OCI-LY1 (cell line): ENCODE measurements at regions not wholly inside any gene's neighbourhood (a gene's known extent, or its start where the extent isn't known, plus 50 kb on each side); places are given as distances from the start of the nearest gene placed in this dataset.
"Not testable (repeated sequence)": the region's sequence is repeated elsewhere in the genome, so short reads cannot be mapped to it uniquely, and the experiment has no call there.

Source experiments
- EZH2 ChIP-seq: fragments of 200-600 bp; sonication (generic), shearing (Covaris generic); IDR thresholded peaks from 2 replicates; pipeline ENCODE4 v1.8.0; 2017; ENCODE audit warnings: borderline replicate concordance, mixed run types, mild to moderate bottlenecking, antibody characterized with exemption, low read length, moderate library complexity, mixed read lengths
- TF ChIP-seq, protein P1 (sequence below): fragments of 200-600 bp; sonication (generic), shearing (Covaris generic); IDR thresholded peaks from 2 replicates; pipeline ENCODE4 v1.5.1; 2017; ENCODE audit warnings: mild to moderate bottlenecking, antibody characterized with exemption, low read length, moderate library complexity, mixed read lengths

DNA sequence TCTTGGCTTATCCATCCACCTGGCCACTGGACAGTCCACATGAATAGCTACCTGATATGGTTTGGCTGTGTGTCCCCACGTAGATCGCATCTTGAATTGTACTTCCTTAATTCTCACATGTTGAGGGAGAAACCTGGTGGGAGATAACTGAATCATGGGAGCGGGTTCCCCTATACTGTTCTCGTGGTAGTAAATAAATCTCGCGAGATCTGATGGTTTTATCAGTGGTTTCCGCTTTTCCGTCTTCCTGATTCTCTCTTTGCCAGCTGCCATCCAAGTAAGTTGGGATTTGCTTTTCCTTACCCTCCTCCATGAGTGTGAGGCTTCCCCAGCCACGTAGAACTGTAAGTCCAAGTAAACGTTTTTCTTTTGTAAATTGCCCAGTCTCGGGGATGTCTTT is 720.8 kb downstream of the PRIM2 start:
- TF ChIP-seq, protein P1, sequence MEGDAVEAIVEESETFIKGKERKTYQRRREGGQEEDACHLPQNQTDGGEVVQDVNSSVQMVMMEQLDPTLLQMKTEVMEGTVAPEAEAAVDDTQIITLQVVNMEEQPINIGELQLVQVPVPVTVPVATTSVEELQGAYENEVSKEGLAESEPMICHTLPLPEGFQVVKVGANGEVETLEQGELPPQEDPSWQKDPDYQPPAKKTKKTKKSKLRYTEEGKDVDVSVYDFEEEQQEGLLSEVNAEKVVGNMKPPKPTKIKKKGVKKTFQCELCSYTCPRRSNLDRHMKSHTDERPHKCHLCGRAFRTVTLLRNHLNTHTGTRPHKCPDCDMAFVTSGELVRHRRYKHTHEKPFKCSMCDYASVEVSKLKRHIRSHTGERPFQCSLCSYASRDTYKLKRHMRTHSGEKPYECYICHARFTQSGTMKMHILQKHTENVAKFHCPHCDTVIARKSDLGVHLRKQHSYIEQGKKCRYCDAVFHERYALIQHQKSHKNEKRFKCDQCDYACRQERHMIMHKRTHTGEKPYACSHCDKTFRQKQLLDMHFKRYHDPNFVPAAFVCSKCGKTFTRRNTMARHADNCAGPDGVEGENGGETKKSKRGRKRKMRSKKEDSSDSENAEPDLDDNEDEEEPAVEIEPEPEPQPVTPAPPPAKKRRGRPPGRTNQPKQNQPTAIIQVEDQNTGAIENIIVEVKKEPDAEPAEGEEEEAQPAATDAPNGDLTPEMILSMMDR: not testable (repeated sequence)
- not testable (repeated sequence) for TF ChIP-seq EZH2
